Peyer's patch (tissue), 4 donors: ENCODE measurements at regions not wholly inside any gene's neighbourhood (a gene's known extent, or its start where the extent isn't known, plus 50 kb on each side); places are given as distances from the start of the nearest gene placed in this dataset.

Source experiments
- CTCF ChIP-seq, 6 experiments: fragments of 450-650 bp in 4 of 6; fragments of 200-600 bp in 2 of 6; sonication (generic) in 1 of 6; IDR thresholded peaks; one replicate each; pipeline ENCODE4 v1.5.1; 2017 to 2019; ENCODE audit warnings: antibody characterized with exemption in 6 of 6, mild to moderate bottlenecking in 3 of 6, moderate library complexity in 1 of 6
- POLR2A ChIP-seq, 2 donors: fragments of 450-650 bp; IDR thresholded peaks; one replicate each; pipeline ENCODE4 v1.5.1; 2017; ENCODE audit warnings: antibody characterized with exemption in 2 of 2, mild to moderate bottlenecking in 2 of 2, moderate library complexity in 2 of 2

DNA sequence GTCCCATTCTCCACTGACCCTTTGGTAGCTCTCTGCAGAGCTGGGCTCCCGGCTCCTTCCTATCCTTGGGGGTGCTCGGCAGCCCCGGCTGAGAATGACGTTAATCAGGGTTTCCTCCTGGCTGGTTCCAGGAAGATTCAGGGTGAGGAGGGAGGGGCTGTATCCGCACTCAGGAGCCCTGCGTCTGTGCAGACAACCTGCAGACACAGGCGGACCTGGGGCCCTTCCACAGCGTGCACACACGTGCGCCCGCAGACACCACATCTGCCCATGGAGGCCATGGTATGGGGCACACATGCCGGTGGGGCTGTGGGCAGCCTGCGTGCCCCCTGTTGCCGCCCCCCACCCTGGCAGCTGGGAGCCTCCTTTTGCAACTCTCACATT, 66.6 kb upstream of the RNU6ATAC start:
- TF ChIP-seq CTCF (IDR thresholded peaks at IDR 0.05) (no peak), POLR2A (IDR thresholded peaks at IDR 0.05) (no peak)
